MM.1S (cell line): ENCODE measurements at regions not wholly inside any gene's neighbourhood (a gene's known extent, or its start where the extent isn't known, plus 50 kb on each side); places are given as distances from the start of the nearest gene placed in this dataset.

ENCODE experiments used
- DNase-seq: peaks from one replicate; pipeline ENCODE4 v3.0.0-alpha.2; 2015
- H2AFZ ChIP-seq: fragments of 300-600 bp; sonication (generic); 2 replicates; pipeline ENCODE4 v1.6.0; 2016; ENCODE audit warnings: antibody characterized with exemption, low read length
- H3F3A ChIP-seq: fragments of 300-600 bp; sonication (generic); 2 replicates; pipeline ENCODE4 v1.6.1; 2016; ENCODE audit warnings: mild to moderate bottlenecking, antibody characterized with exemption, low read length, moderate library complexity, mixed read lengths; ENCODE audit not compliant: insufficient read depth
- H3K27ac ChIP-seq: fragments of 300-600 bp; sonication (generic); 2 replicates; pipeline ENCODE4 v1.5.1; 2016; ENCODE audit warnings: mild to moderate bottlenecking, low read length
- H3K27me3 ChIP-seq: fragments of 300-600 bp; sonication (generic); replicated peaks from 2 replicates; pipeline ENCODE4 v1.6.0; 2016; ENCODE audit warnings: low read length; ENCODE audit not compliant: insufficient read depth
- H3K36me3 ChIP-seq: fragments of 300-600 bp; sonication (generic); replicated peaks from 2 replicates; pipeline ENCODE4 v1.6.1; 2016; ENCODE audit warnings: mild to moderate bottlenecking, low read length, mixed read lengths; ENCODE audit not compliant: insufficient read depth
- H3K4me1 ChIP-seq: fragments of 300-600 bp; sonication (generic); 2 replicates; pipeline ENCODE4 v1.6.1; 2016; ENCODE audit warnings: low read length, mixed read lengths
- H3K4me2 ChIP-seq: fragments of 300-600 bp; sonication (generic); 2 replicates; pipeline ENCODE4 v1.6.0; 2016; ENCODE audit warnings: low read depth, low read length
- H3K4me3 ChIP-seq: fragments of 300-600 bp; sonication (generic); 2 replicates; pipeline ENCODE4 v1.5.1; 2016; ENCODE audit warnings: low read length, mixed read lengths
- H3K79me2 ChIP-seq: fragments of 300-600 bp; sonication (generic); 2 replicates; pipeline ENCODE4 v1.6.1; 2016; ENCODE audit warnings: mixed run types, low read length, mixed read lengths
- H3K9ac ChIP-seq: fragments of 300-600 bp; sonication (generic); 2 replicates; pipeline ENCODE4 v1.6.1; 2016; ENCODE audit warnings: low read length, mixed read lengths
- H3K9me2 ChIP-seq: fragments of 300-600 bp; sonication (generic); replicated peaks from 2 replicates; pipeline ENCODE4 v1.6.1; 2016; ENCODE audit warnings: mild to moderate bottlenecking, low read length, mixed read lengths; ENCODE audit not compliant: insufficient read depth
- H3K9me3 ChIP-seq: fragments of 300-600 bp; sonication (generic); replicated peaks from 2 replicates; pipeline ENCODE4 v1.6.1; 2016; ENCODE audit warnings: mild to moderate bottlenecking, low read length, mixed read lengths; ENCODE audit not compliant: insufficient read depth
- H4K20me1 ChIP-seq: fragments of 300-600 bp; sonication (generic); 2 replicates; pipeline ENCODE4 v1.6.1; 2016; ENCODE audit warnings: mild to moderate bottlenecking, low read length, moderate library complexity, mixed read lengths; ENCODE audit not compliant: insufficient read depth
- CTCF ChIP-seq: fragments of 300-600 bp; sonication (generic); IDR thresholded peaks from 2 replicates; pipeline ENCODE4 v1.5.1; 2016; ENCODE audit warnings: antibody characterized with exemption, low read length, mixed read lengths
- EZH2 ChIP-seq: fragments of 300-600 bp; sonication (generic); optimal IDR thresholded peaks from 2 replicates; pipeline ENCODE3; 2017; ENCODE audit warnings: low read depth, mild to moderate bottlenecking, antibody characterized with exemption, low read length, mixed read lengths
- EZH2phosphoT487 ChIP-seq: fragments of 300-600 bp; sonication (generic); IDR thresholded peaks from 2 replicates; pipeline ENCODE4 v1.6.1; 2018; ENCODE audit warnings: antibody characterized with exemption, low read length

DNA sequence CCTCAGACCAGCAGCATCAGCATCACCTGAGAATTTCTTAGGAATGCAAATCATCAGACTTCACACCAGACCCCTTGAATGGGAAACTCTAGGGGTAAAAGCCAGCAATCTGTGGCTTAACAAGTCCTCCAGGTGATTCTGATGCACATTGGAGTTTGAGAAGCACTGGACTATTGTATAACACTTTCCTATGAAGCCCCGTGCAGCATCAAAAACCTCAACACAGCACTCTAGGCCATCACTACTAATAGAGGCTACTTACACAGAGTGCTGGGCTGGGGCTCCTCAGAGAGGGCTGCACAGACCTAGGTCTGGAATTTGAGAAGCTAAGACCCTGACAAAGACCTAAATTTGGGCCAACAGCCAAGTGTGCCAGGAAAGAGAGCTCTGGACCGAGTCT lies 95.7 kb upstream of the ARAP3 start:
- no peaks in the 10 kb centered on the region for H3K79me2 ChIP-seq
- H4K20me1 ChIP-seq: no peaks in the 10 kb centered on the region
- no peak overlapping the region for H3K4me3 ChIP-seq
- TF ChIP-seq EZH2 (no peak), EZH2phosphoT487 (no peak), CTCF (no peak)
- no peaks in the 10 kb centered on the region for H3K9me2 ChIP-seq
- no peaks in the 10 kb centered on the region for H3K4me1 ChIP-seq
- no peak overlapping the region for H2AFZ ChIP-seq
- H3K27me3 ChIP-seq: no peaks in the 10 kb centered on the region
- H3K9ac ChIP-seq: no peak overlapping the region
- H3K36me3 ChIP-seq: no peaks in the 10 kb centered on the region
- H3K27ac ChIP-seq: no peak overlapping the region
- H3K9me3 ChIP-seq: no peaks in the 10 kb centered on the region
- DNase-seq: no peak
- H3K4me2 ChIP-seq: no peak overlapping the region
- no peaks in the 10 kb centered on the region for H3F3A ChIP-seq

GRCh38 chr5:141777130-141777529 lies 95.1 kb upstream of the ARAP3 start:
- Histone ChIP-seq H3K27me3 (no peaks in the 10 kb centered on the region), H3K4me1 (no peaks in the 10 kb centered on the region), H2AFZ (no peak overlapping the region), H3K79me2 (no peaks in the 10 kb centered on the region), H3K9me2 (no peaks in the 10 kb centered on the region), H3F3A (no peaks in the 10 kb centered on the region), H3K4me3 (no peak overlapping the region), H4K20me1 (no peaks in the 10 kb centered on the region), H3K9ac (no peak overlapping the region), H3K36me3 (no peaks in the 10 kb centered on the region), H3K27ac (no peak overlapping the region), H3K9me3 (no peaks in the 10 kb centered on the region), H3K4me2 (no peak overlapping the region)
- TF ChIP-seq EZH2phosphoT487: no peak
- TF ChIP-seq EZH2: no peak
- no peak for TF ChIP-seq CTCF
- DNase-seq: no peak

DNA sequence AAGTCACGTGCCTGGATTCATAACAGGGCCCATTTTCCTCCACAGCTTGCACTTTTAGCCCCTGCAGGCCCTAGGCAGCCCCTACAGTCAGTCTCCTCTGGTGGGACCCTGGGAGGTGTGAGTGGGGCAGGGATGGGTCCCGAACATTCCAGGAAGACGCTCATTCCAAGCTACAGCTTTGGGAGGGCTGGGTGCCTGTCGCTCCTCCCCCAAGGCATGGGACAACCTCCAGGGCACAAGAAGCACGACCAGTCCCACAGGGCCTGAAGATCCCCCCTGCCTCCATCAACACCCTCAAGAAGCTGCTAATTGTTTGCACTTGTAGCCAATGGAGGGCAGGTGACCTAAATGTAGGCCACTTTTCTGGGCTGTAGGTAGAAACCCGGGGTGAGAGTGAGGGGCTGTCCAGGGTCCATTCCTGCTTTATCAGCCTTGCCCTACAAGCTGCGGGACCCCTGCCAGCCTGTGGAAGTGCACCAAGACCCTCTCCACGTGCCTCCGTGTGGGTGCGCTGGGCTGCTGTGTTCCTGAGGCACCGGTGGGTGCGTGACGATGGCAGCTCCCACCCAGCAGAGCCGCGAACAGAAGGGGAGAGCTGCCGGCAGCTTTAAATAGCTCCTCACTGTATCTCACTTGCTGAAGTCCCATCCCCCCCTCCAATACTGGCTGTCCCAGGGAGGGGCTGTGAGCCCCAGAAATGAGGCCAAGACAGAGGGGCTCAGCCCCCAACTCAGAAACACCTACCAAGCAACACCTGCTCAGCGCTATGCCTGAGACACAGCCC lies 91.9 kb upstream of the ARAP3 start:
- Histone ChIP-seq H3K27ac (no peak overlapping the region), H3K4me2 (no peak overlapping the region)

More for the DNA sequence above, 91.9 kb upstream of the ARAP3 start:
- H3K36me3 ChIP-seq: no peaks in the 10 kb centered on the region
- H2AFZ ChIP-seq: no peak overlapping the region
- H3K27me3 ChIP-seq: no peaks in the 10 kb centered on the region
- H4K20me1 ChIP-seq: no peaks in the 10 kb centered on the region
- TF ChIP-seq CTCF: no peak
- no peak for TF ChIP-seq EZH2phosphoT487
- no peak for TF ChIP-seq EZH2
- H3K4me3 ChIP-seq: no peak overlapping the region
- H3K4me1 ChIP-seq: no peaks in the 10 kb centered on the region
- no peaks in the 10 kb centered on the region for H3K9me2 ChIP-seq
- H3K79me2 ChIP-seq: no peaks in the 10 kb centered on the region
- DNase-seq: no peak
- H3K9ac ChIP-seq: no peak overlapping the region
- H3K9me3 ChIP-seq: no peaks in the 10 kb centered on the region
- no peaks in the 10 kb centered on the region for H3F3A ChIP-seq
